HEK293T (cell line): ENCODE measurements at regions not wholly inside any gene's neighbourhood (a gene's known extent, or its start where the extent isn't known, plus 50 kb on each side); places are given as distances from the start of the nearest gene placed in this dataset.

ENCODE experiments used
- CTCF ChIA-PET: fragments of 350-600 bp; formaldehyde crosslinking; extraction: SDS; loops from one replicate; lab custom pipeline; 2021; ENCODE audit warnings: antibody characterized with exemption, inconsistent platforms; lab: Yijun Ruan, JAX
- POLR2A ChIA-PET: fragments of 350-600 bp; formaldehyde crosslinking; extraction: SDS; loops from one replicate; lab custom pipeline; 2020; ENCODE audit warnings: antibody characterized with exemption, inconsistent platforms; lab: Yijun Ruan, JAX
- DNase-seq: peaks from one replicate; pipeline ENCODE4 v3.0.0; 2012; ENCODE audit warnings: mixed read lengths; ENCODE audit errors: extremely low spot score
- ARNT ChIP-seq: fragments of 450-650 bp; IDR thresholded peaks from 2 replicates; pipeline ENCODE4 v1.6.1; 2017; ENCODE audit warnings: mild to moderate bottlenecking
- BHLHE40 ChIP-seq: fragments of 450-650 bp; IDR thresholded peaks from 2 replicates; pipeline ENCODE4 v1.6.1; 2016; ENCODE audit warnings: mild to moderate bottlenecking, moderate library complexity, borderline replicate concordance
- CTBP1 ChIP-seq: fragments of 450-650 bp; IDR thresholded peaks from 2 replicates; pipeline ENCODE4 v1.6.1; 2016; ENCODE audit warnings: borderline replicate concordance
- ELF4 ChIP-seq: fragments of 450-650 bp; IDR thresholded peaks from 2 replicates; pipeline ENCODE4 v1.6.1; 2017; ENCODE audit warnings: antibody characterized with exemption
- FOXA1 ChIP-seq: fragments of 450-650 bp; IDR thresholded peaks from 2 replicates; pipeline ENCODE4 v1.6.1; 2016; ENCODE audit warnings: mild to moderate bottlenecking
- FOXK2 ChIP-seq: fragments of 450-650 bp; IDR thresholded peaks from 2 replicates; pipeline ENCODE4 v1.6.1; 2016; ENCODE audit warnings: mild to moderate bottlenecking
- FOXM1 ChIP-seq: fragments of 450-650 bp; IDR thresholded peaks from 2 replicates; pipeline ENCODE4 v1.6.1; 2017; ENCODE audit warnings: mild to moderate bottlenecking, borderline replicate concordance
- HDGF ChIP-seq: fragments of 450-650 bp; IDR thresholded peaks from 2 replicates; pipeline ENCODE4 v1.6.1; 2017; ENCODE audit warnings: antibody characterized with exemption, borderline replicate concordance
- L3MBTL2 ChIP-seq: fragments of 450-650 bp; conservative IDR thresholded peaks from 2 replicates; pipeline ENCODE4 v1.6.1; 2016; ENCODE audit warnings: mild to moderate bottlenecking
- LEF1 ChIP-seq: fragments of 450-650 bp; IDR thresholded peaks from 2 replicates; pipeline ENCODE4 v1.6.1; 2017; ENCODE audit warnings: mild to moderate bottlenecking, borderline replicate concordance
- NFRKB ChIP-seq: fragments of 450-650 bp; IDR thresholded peaks from 2 replicates; pipeline ENCODE4 v1.6.1; 2016; ENCODE audit warnings: mild to moderate bottlenecking, moderate library complexity
- PKNOX1 ChIP-seq: fragments of 450-650 bp; IDR thresholded peaks from 2 replicates; pipeline ENCODE4 v1.6.1; 2016
- SP1 ChIP-seq: fragments of 450-650 bp; IDR thresholded peaks from 2 replicates; pipeline ENCODE4 v1.6.1; 2017
- SUZ12 ChIP-seq: fragments of 450-650 bp; IDR thresholded peaks from 2 replicates; pipeline ENCODE4 v1.6.1; 2016; ENCODE audit warnings: mild to moderate bottlenecking
- TARDBP ChIP-seq: fragments of 450-650 bp; IDR thresholded peaks from 2 replicates; pipeline ENCODE4 v1.6.1; 2016
- ZNF384 ChIP-seq: fragments of 450-650 bp; IDR thresholded peaks from 2 replicates; pipeline ENCODE4 v1.6.1; 2016

- POLR2A ChIA-PET, result no interaction called here
- DNase-seq, result no peak
- TF ChIP-seq PKNOX1 (no peak), ARNT (no peak), ELF4 (no peak), BHLHE40 (no peak), LEF1 (no peak), FOXK2 (no peak), FOXM1 (no peak), SUZ12 (no peak), NFRKB (no peak), HDGF (no peak), ZNF384 (no peak), L3MBTL2 (no peak), FOXA1 (no peak), CTBP1 (no peak), TARDBP (no peak), SP1 (no peak)
- CTCF ChIA-PET, result interaction anchor here (1.1 kb wide), 1 partner anchor 64 kb away, joined by 3 read pairs; no protein-coding TSS in a partner anchor
Measured at GRCh38 chr12:91902860-91903683, 242.6 kb downstream of the BTG1 start.

GRCh38 chr12:91901381-91902074, 244.1 kb downstream of the BTG1 start:
- CTCF ChIA-PET, result no interaction called here
- TF ChIP-seq FOXA1, result no peak
- TF ChIP-seq ZNF384, result no peak
- TF ChIP-seq BHLHE40, result no peak
- TF ChIP-seq SUZ12, result no peak
- TF ChIP-seq L3MBTL2, result no peak
- no peak for TF ChIP-seq PKNOX1
- no peak for TF ChIP-seq ARNT
- no peak for TF ChIP-seq TARDBP
- TF ChIP-seq NFRKB, result no peak
- no peak for TF ChIP-seq SP1
- TF ChIP-seq FOXM1, result no peak
- TF ChIP-seq FOXK2, result no peak
- no peak for TF ChIP-seq CTBP1
- no peak for TF ChIP-seq ELF4
- TF ChIP-seq HDGF, result no peak
- POLR2A ChIA-PET, result no interaction called here
- no peak for DNase-seq

GRCh38 chr12:91900971-91901370, 244.7 kb downstream of the BTG1 start:
- no peak for DNase-seq
- ChIA-PET CTCF (no interaction called here), POLR2A (no interaction called here)
- TF ChIP-seq FOXM1 (no peak), LEF1 (no peak), ELF4 (no peak)

- ChIA-PET CTCF (no interaction called here), POLR2A (interaction anchor here (1.9 kb wide), 1 partner anchor 247 kb away, joined by 4 read pairs; the partner anchor contains the start of gene BTG1)
- TF ChIP-seq FOXA1, result no peak
- no peak for TF ChIP-seq SUZ12
- DNase-seq, result no peak
Measured at GRCh38 chr12:91899056-91899455, 246.6 kb downstream of the BTG1 start.

GRCh38 chr12:91897025-91897515, 248.6 kb downstream of the BTG1 start:
- ChIA-PET POLR2A (no interaction called here), CTCF (no interaction called here)
- no peak for DNase-seq
- TF ChIP-seq L3MBTL2 (no peak), LEF1 (no peak), CTBP1 (no peak), BHLHE40 (no peak), FOXK2 (no peak), SP1 (no peak), SUZ12 (no peak), FOXA1 (no peak), PKNOX1 (no peak), NFRKB (no peak)

- no peak for TF ChIP-seq ARNT
- TF ChIP-seq ELF4, result no peak
- TF ChIP-seq HDGF, result no peak
- TF ChIP-seq BHLHE40, result no peak
- CTCF ChIA-PET, result no interaction called here
- DNase-seq, result no peak
Measured at GRCh38 chr12:91896286-91897024, 249.2 kb downstream of the BTG1 start.

More at GRCh38 chr12:91896286-91897024, 249.2 kb downstream of the BTG1 start:
- POLR2A ChIA-PET, result no interaction called here
